ENCODE measurements at regions not wholly inside any gene's neighbourhood (a gene's known extent, or its start where the extent isn't known, plus 50 kb on each side); places are given as distances from the start of the nearest gene placed in this dataset.

DNA sequence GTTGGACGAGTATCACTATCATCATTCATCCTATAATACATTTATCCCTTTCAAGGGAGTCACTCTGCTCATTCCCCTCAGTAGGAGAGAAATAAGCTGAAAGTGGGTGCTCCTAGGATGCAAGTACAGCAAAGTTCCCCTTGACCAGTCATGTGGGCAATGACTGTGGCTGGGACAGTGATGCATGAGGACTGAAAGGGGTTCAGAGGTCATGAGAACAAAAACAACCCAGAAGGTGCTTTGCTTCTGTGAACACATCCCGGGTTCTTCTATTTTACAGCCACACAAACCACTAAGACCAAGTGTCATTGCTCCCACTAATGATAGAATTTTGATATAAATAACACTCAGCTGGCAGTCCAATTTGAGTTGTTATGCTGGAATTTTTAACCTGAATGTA, 177.8 kb upstream of the ADCY2 start:
- TF ChIP-seq SUZ12 (IDR thresholded peaks at IDR 0.05; ENCODE audit: extremely low read depth, insufficient read depth, insufficient read length) (no peak), YY1 (IDR thresholded peaks at IDR 0.05; ENCODE audit: insufficient read depth, insufficient read length) (no peak)
